TTC549 (cell line): ENCODE measurements at regions not wholly inside any gene's neighbourhood (a gene's known extent, or its start where the extent isn't known, plus 50 kb on each side); places are given as distances from the start of the nearest gene placed in this dataset.
"Not testable (repeated sequence)": the region's sequence is repeated elsewhere in the genome, so short reads cannot be mapped to it uniquely, and the experiment has no call there.

Experiments
- FAIRE-seq: peaks from 2 replicates; lab custom pipeline; 2012; peaks lifted over from hg19 to GRCh38; lab: Jason Lieb, UNC

- no peak for FAIRE-seq
Observed at GRCh38 chr2:239566995-239567568, 166.3 kb upstream of the HDAC4 start.

- FAIRE-seq = no peak
Observed at GRCh38 chr2:239566162-239566994, 165.6 kb upstream of the HDAC4 start.

- no peak for FAIRE-seq
Observed at GRCh38 chr2:239564587-239564986, 163.8 kb upstream of the HDAC4 start.

GRCh38 chr2:239563561-239563960 is 162.7 kb upstream of the HDAC4 start:
- FAIRE-seq = no peak

GRCh38 chr2:239561446-239562001 is 160.7 kb upstream of the HDAC4 start:
- FAIRE-seq = no peak

GRCh38 chr2:239559417-239560261 is 158.8 kb upstream of the HDAC4 start:
- no peak for FAIRE-seq

GRCh38 chr2:239558661-239559060 is 157.8 kb upstream of the HDAC4 start:
- no peak for FAIRE-seq

- no peak for FAIRE-seq
Observed at GRCh38 chr2:239557516-239557915, 156.7 kb upstream of the HDAC4 start.

GRCh38 chr2:239555571-239555905 is 154.7 kb upstream of the HDAC4 start:
- FAIRE-seq = no peak

- FAIRE-seq = no peak
Observed at GRCh38 chr2:239554766-239555570, 154.1 kb upstream of the HDAC4 start.

GRCh38 chr2:239553376-239554000 is 152.7 kb upstream of the HDAC4 start:
- FAIRE-seq = no peak

- FAIRE-seq = no peak
Observed at GRCh38 chr2:239552213-239552926, 151.6 kb upstream of the HDAC4 start.

- no peak for FAIRE-seq
Observed at GRCh38 chr2:239551206-239551605, 150.4 kb upstream of the HDAC4 start.

- FAIRE-seq = no peak
Observed at GRCh38 chr2:239550357-239550756, 149.5 kb upstream of the HDAC4 start.

GRCh38 chr2:239549711-239550255 is 149.0 kb upstream of the HDAC4 start:
- FAIRE-seq = no peak

GRCh38 chr2:239548965-239549595 is 148.3 kb upstream of the HDAC4 start:
- FAIRE-seq = no peak

GRCh38 chr2:239548451-239548871 is 147.6 kb upstream of the HDAC4 start:
- no peak for FAIRE-seq

- not testable (repeated sequence) for FAIRE-seq
Observed at GRCh38 chr2:239547140-239547539, 146.3 kb upstream of the HDAC4 start.

- no peak for FAIRE-seq
Observed at GRCh38 chr2:239546541-239546940, 145.7 kb upstream of the HDAC4 start.
